Colonic mucosa (tissue), 4 donors: ENCODE measurements at regions not wholly inside any gene's neighbourhood (a gene's known extent, or its start where the extent isn't known, plus 50 kb on each side); places are given as distances from the start of the nearest gene placed in this dataset.

ENCODE experiments used
- DNase-seq: peaks from one replicate; pipeline ENCODE4 v3.0.0-alpha.2; 2020
- H3K27ac ChIP-seq: fragments of 200-600 bp; one replicate; pipeline ENCODE4 v1.8.0; 2021
- H3K27me3 ChIP-seq: fragments of 200-600 bp; one replicate; pipeline ENCODE4 v1.8.0; 2021
- H3K36me3 ChIP-seq: fragments of 200-600 bp; one replicate; pipeline ENCODE4 v1.8.0; 2021
- H3K4me1 ChIP-seq: fragments of 200-600 bp; one replicate; pipeline ENCODE4 v1.8.0; 2021; ENCODE audit warnings: mild to moderate bottlenecking
- H3K4me3 ChIP-seq: fragments of 200-600 bp; one replicate; pipeline ENCODE4 v1.8.0; 2021
- H3K9ac ChIP-seq, 2 donors: one replicate each; pipeline ENCODE4 v1.7.0; 2013; ENCODE audit warnings: control low read depth in 2 of 2, low read depth in 2 of 2, low read length in 2 of 2
- H3K9me3 ChIP-seq: fragments of 200-600 bp; one replicate; pipeline ENCODE4 v1.8.0; 2021
- intact Hi-C: fragments of 100-400 bp; cut with DNase I; formaldehyde crosslinking; loops from one replicate; pipeline ENCODE4 v1.14.1; 2022
- TF ChIP-seq, protein P1 (sequence below): fragments of 200-600 bp; IDR thresholded peaks from one replicate; pipeline ENCODE4 v1.8.0; 2022; ENCODE audit warnings: antibody characterized with exemption, mild to moderate bottlenecking
- donor health status: healthy.
- donor health status: DM: no; HTN: no; CAD: no.
- donor health status: DM: no; HTN: no; CAD: no.

- Histone ChIP-seq H3K4me1 (no peaks in the 10 kb centered on the region), H3K27ac (no peak overlapping the region), H3K9me3 (no peaks in the 10 kb centered on the region), H3K9ac (no peak overlapping the region), H3K36me3 (no peaks in the 10 kb centered on the region), H3K27me3 (no peaks in the 10 kb centered on the region), H3K4me3 (no peak overlapping the region)
- TF ChIP-seq, protein P1, sequence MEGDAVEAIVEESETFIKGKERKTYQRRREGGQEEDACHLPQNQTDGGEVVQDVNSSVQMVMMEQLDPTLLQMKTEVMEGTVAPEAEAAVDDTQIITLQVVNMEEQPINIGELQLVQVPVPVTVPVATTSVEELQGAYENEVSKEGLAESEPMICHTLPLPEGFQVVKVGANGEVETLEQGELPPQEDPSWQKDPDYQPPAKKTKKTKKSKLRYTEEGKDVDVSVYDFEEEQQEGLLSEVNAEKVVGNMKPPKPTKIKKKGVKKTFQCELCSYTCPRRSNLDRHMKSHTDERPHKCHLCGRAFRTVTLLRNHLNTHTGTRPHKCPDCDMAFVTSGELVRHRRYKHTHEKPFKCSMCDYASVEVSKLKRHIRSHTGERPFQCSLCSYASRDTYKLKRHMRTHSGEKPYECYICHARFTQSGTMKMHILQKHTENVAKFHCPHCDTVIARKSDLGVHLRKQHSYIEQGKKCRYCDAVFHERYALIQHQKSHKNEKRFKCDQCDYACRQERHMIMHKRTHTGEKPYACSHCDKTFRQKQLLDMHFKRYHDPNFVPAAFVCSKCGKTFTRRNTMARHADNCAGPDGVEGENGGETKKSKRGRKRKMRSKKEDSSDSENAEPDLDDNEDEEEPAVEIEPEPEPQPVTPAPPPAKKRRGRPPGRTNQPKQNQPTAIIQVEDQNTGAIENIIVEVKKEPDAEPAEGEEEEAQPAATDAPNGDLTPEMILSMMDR = no peak
- no peak for DNase-seq
- intact Hi-C loops = no loop called here
Observed at GRCh38 chr17:79667121-79667715, 56.4 kb upstream of the RBFOX3 start.

DNA sequence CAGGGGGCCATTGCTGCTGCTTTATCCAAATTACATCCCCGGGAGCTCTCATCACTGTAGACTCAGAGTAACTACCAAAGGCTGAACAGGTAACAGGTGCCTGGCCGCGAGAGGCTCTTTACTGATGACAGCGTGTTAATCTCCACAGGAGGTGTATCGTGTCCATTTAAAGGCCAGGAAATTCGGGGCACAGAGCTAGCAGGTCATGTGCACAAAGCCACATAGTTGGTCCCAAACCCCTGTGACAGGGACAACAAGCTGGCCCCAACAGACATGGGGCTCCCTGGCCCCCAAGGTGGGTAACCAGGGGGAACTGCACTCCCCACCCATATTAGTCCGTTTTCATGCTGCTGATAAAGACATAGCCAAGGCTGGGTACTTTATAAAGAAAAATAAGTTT, 55.3 kb upstream of the RBFOX3 start:
- intact Hi-C loops = no loop called here
- Histone ChIP-seq H3K27me3 (no peaks in the 10 kb centered on the region), H3K9ac (no peak overlapping the region), H3K4me3 (no peak overlapping the region), H3K36me3 (no peaks in the 10 kb centered on the region), H3K4me1 (no peaks in the 10 kb centered on the region), H3K27ac (no peak overlapping the region), H3K9me3 (no peaks in the 10 kb centered on the region)
- no peak for DNase-seq
- TF ChIP-seq, protein P1 = no peak

DNA sequence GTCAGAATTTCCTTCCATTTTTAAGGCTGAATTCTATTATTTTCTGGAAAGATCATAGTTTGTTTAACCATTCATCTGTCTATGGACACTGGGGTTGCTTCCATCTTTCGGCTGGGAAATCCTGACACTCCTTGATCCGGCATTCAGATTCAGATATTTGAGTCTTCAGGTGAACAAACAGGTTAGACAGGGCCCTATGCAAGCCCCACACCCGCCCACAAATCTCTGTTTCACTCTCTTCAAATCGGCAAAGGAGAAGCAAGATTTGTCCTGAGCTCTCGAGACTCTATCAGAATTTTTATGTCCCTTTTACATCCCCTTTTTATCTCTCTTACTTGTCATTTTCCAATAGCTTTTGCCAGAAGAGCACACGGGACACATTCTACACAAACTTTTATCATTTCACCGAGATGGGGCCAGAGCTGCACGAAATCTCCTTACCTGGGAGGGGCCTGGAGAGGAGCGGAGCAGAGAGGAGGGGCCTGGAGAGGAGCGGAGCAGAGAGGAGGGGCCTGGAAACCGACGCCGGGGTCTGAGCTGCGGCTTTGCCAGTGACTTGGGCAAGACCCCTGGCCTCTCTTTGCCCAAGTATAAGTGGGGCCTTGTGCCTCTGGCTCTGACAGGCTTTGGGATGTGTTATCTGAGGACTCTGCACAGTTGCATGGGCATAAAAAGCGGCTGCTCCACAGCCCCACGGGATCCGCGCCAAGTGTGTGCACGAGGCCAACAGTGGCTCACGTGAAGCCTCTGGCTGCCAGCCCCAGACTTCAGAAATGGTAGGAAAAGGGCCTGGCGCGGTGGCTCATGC, 54.3 kb upstream of the RBFOX3 start:
- TF ChIP-seq, protein P1 = no peak
- Histone ChIP-seq H3K27ac (no peak overlapping the region), H3K9ac (no peak overlapping the region), H3K27me3 (no peaks in the 10 kb centered on the region), H3K9me3 (no peaks in the 10 kb centered on the region), H3K36me3 (no peaks in the 10 kb centered on the region), H3K4me1 (no peaks in the 10 kb centered on the region), H3K4me3 (no peak overlapping the region)
- intact Hi-C loops = no loop called here
- peak; percentile 55 for DNase-seq

DNA sequence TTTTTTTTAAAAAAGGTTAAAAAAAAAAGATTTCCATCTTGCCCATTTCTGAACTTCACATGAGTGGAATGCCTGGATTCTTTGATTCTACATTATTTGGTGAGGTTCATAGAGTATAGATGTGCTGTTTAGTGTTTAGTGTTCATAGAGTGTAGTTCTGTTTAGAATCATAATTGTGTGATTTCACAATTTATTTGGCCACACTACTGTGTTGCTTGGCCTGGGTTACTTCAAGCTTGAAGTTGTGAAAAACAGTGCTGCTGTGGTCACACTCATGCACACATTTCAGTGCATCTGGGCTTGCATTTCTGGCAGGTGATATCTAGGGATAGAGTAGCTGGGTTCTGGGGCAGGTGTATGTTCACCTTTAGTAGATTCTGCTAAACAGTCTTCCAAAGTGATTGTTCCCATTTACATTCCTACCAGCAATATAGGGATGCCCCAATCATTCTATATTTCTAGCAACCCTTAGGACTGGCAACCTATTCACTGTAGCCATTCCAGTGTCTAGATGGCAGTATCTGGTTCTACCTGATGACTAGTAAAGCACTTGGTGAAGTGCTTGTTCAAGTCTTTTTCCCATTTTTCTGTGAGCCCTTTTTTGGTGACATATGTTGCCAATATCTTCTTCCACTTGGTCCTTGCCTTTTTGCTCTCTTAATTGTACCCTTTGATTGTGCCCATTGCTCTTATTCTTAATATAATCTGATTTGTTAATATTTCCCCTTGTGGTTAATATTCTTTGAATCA, 50.6 kb upstream of the RBFOX3 start:
- intact Hi-C loops = no loop called here
- TF ChIP-seq, protein P1 = no peak
- H3K27ac ChIP-seq = no peak overlapping the region
- no peak overlapping the region for H3K4me3 ChIP-seq
- no peaks in the 10 kb centered on the region for H3K36me3 ChIP-seq
- H3K9ac ChIP-seq = no peak overlapping the region
- H3K27me3 ChIP-seq = no peaks in the 10 kb centered on the region
- no peak for DNase-seq
- H3K4me1 ChIP-seq = no peaks in the 10 kb centered on the region
- H3K9me3 ChIP-seq = no peaks in the 10 kb centered on the region
